HG02642 (cell line): ENCODE measurements at regions not wholly inside any gene's neighbourhood (a gene's known extent, or its start where the extent isn't known, plus 50 kb on each side); places are given as distances from the start of the nearest gene placed in this dataset.
"Not testable (repeated sequence)": the region's sequence is repeated elsewhere in the genome, so short reads cannot be mapped to it uniquely, and the experiment has no call there.

Experiments
- ATAC-seq: cut with Tn5 transposase; IDR thresholded peaks from one replicate; pipeline ENCODE4 v1.9.1; 2021; ENCODE audit warnings: mild to moderate bottlenecking; ENCODE audit not compliant: unreplicated experiment, poor library complexity

DNA sequence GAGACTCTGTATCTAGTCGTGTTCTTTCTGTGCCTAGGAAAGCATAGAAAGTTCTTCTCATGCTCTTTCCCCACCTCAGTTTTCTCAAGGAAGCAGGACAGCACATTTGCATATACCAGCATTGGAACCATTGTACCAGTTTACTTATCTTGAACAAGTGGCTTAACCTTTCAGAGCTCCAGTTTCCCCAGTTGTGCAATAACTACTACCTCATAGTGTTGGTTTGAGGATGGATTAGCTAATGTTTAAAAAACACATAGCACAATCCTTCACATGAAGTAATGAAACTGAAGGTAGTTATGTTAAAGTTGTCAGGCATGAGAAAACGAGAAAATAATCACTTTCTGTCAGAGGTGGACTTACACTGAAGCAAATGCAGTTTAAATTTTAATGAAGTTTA lies 92.2 kb upstream of the H2AZ1 start:
- ATAC-seq, result no peak

- ATAC-seq, result no peak
Measured at GRCh38 chr4:100041646-100042045, 91.6 kb upstream of the H2AZ1 start.

GRCh38 chr4:100034023-100034664 lies 84.1 kb upstream of the H2AZ1 start:
- no peak for ATAC-seq

GRCh38 chr4:100026066-100026465 lies 76.0 kb upstream of the H2AZ1 start:
- ATAC-seq, result no peak

GRCh38 chr4:100023800-100024199 lies 73.7 kb upstream of the H2AZ1 start:
- no peak for ATAC-seq

DNA sequence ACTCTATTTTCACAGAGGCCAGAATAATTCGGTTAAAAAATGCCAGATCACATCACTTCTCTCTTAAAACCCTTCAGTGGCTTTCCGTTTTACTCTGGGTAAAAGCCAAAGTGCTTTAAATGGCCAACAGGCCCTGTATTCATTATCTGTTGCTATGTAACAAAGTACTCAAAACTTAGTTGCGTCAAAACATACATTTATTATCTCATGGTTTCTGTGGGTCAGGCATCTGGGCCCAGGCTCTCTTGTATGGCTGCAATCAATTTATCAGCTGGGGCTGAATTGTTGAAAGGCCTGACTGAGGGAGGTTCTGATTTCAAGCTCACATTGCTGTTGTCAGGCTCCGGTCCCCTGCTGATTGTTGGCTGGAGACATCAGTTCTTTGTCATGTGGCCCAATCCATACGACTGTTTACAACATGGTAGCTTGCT lies 72.7 kb upstream of the H2AZ1 start:
- no peak for ATAC-seq

- no peak for ATAC-seq
Measured at GRCh38 chr4:100019821-100020220, 69.7 kb upstream of the H2AZ1 start.

DNA sequence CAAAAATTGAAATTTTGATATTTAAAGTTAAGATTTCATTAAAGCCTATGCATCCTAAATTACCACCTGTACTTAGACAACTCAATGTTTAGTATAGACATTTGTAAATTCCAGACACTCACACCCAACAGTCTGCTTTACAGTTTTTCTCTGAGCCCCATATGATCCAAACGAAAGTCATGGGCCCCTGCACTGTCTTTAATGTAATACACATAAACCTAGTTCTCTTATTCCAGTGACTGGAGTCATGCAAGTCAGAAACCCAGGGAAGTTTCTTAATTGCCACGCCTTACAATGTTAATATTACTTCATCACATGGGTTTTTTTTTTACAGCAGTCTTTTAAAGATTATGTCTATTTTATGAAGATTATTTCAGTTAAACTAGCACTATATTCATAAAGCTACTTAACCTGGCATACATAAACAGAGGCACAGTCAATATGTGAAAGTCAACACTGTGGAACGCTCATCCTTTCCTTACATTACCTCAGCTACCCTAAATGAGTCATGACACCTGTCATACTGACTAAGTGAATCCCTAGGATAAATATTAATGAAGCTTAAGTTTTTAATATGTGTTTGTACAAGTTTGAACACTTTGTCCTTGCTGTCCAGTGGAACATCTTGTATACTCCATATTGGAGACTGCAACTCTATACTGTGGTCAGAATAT lies 67.7 kb upstream of the H2AZ1 start:
- ATAC-seq, result peak; percentile 59

DNA sequence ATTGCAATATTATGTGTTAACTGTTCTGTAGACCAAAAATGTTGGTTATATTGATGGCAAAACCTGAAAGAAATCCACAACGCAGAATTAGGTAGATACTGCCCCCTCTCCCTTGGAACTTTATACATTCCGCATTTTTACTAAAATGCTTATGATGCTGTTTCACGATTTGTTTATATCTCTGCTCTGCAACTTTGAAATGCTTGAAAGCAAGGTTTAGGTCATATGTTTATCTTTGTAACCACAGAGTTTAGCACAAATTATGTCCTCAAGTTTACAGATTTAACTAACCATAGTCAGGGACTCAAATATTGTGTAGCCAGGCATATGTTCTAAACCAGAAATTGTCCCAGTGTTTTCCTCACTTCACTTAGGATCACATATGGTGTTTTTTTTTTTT lies 66.1 kb upstream of the H2AZ1 start:
- ATAC-seq, result no peak

DNA sequence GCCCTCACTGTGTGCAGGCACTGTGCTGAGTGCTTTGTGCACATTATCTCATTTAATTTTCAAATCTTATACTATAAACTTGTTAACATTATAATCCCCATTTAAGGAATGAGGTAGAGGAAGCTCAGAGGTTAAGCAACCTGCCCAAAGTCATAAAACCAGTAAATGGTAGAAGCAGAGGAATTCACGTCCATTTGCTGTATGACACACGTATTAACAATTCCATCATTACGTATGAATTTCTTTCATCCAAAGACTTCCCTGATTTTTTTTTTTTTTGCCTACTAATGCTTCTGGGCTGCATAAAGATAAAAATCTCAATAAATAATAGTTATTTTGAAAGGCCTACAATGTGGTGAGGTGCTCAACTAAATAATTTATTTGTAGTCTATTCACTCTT lies 64.5 kb upstream of the H2AZ1 start:
- ATAC-seq, result no peak

GRCh38 chr4:100009490-100009889 lies 59.4 kb upstream of the H2AZ1 start:
- no peak for ATAC-seq

DNA sequence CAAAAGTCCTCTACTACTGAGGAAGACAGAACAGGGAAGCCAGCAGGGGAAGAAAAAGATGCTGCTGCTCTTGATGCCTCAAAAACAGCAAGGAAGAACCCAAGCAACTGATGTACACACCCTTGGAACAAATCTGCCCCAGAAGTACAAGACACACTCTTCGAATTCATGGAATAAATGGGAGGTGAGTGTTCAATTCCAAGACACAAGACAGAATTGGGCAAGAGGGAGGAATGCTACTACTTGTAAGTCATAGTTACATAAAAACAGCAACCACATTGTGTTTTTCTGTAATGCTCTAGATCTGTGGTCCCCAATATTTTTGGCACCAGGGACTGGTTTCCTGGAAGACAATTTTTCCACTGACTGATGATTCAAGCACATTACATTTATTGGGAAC lies 58.0 kb upstream of the H2AZ1 start:
- ATAC-seq, result no peak

DNA sequence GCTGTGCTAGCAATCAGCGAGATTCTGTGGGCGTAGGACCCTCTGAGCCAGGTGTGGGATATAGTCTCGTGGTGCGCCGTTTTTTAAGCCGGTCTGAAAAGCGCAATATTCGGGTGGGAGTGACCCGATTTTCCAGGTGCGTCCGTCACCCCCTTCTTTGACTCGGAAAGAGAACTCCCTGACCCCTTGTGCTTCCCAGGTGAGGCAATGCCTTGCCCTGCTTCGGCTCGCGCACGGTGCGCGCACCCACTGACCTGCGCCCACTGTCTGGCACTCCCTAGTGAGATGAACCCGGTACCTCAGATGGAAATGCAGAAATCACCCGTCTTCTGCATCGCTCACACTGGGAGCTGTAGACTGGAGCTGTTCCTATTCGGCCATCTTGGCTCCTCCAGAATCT lies 56.1 kb upstream of the H2AZ1 start:
- ATAC-seq, result not testable (repeated sequence)
